ENCODE measurements at regions not wholly inside any gene's neighbourhood (a gene's known extent, or its start where the extent isn't known, plus 50 kb on each side); places are given as distances from the start of the nearest gene placed in this dataset.

- no peak for TF ChIP-seq CTCF (IDR thresholded peaks at IDR 0.05; ENCODE audit: low read length)
- TF ChIP-seq EZH2phosphoT487 (IDR thresholded peaks at IDR 0.05; ENCODE audit: low read length): no peak
Measured at GRCh38 chr1:73042403-73042802, 760.1 kb upstream of the NEGR1 start.
